Endometrium (tissue), 2 donors: ENCODE measurements at regions not wholly inside any gene's neighbourhood (a gene's known extent, or its start where the extent isn't known, plus 50 kb on each side); places are given as distances from the start of the nearest gene placed in this dataset.
"Not testable (repeated sequence)": the region's sequence is repeated elsewhere in the genome, so short reads cannot be mapped to it uniquely, and the experiment has no call there.

Experiments
- FAIRE-seq: peaks from 2 replicates; lab custom pipeline; 2012; peaks lifted over from hg19 to GRCh38; lab: Jason Lieb, UNC
- donor health status: control.
- donor health status: control.

GRCh38 chr5:13218518-13218917 lies 726.0 kb downstream of the DNAH5 start:
- no peak for FAIRE-seq

GRCh38 chr5:13217636-13218035 lies 726.9 kb downstream of the DNAH5 start:
- no peak for FAIRE-seq

- no peak for FAIRE-seq
These were observed 728.7 kb downstream of the DNAH5 start for GRCh38 chr5:13215806-13216205.

- no peak for FAIRE-seq
These were observed 729.1 kb downstream of the DNAH5 start for GRCh38 chr5:13215370-13215769.

- no peak for FAIRE-seq
These were observed 730.3 kb downstream of the DNAH5 start for GRCh38 chr5:13214182-13214581.

GRCh38 chr5:13212886-13213285 lies 731.6 kb downstream of the DNAH5 start:
- FAIRE-seq = no peak

- no peak for FAIRE-seq
These were observed 733.4 kb downstream of the DNAH5 start for GRCh38 chr5:13211064-13211463.

- FAIRE-seq = no peak
These were observed 737.4 kb downstream of the DNAH5 start for GRCh38 chr5:13207112-13207511.

GRCh38 chr5:13201022-13201421 lies 743.5 kb downstream of the DNAH5 start:
- no peak for FAIRE-seq

- FAIRE-seq = not testable (repeated sequence)
These were observed 746.3 kb downstream of the DNAH5 start for GRCh38 chr5:13198226-13198625.

- no peak for FAIRE-seq
These were observed 755.0 kb downstream of the DNAH5 start for GRCh38 chr5:13189532-13189931.

- no peak for FAIRE-seq
These were observed 756.1 kb downstream of the DNAH5 start for GRCh38 chr5:13188371-13188770.

GRCh38 chr5:13187186-13187585 lies 757.3 kb downstream of the DNAH5 start:
- no peak for FAIRE-seq

GRCh38 chr5:13186177-13186576 lies 758.3 kb downstream of the DNAH5 start:
- FAIRE-seq = no peak

GRCh38 chr5:13179407-13180087 lies 764.9 kb downstream of the DNAH5 start:
- FAIRE-seq = no peak

- no peak for FAIRE-seq
These were observed 800.9 kb downstream of the DNAH5 start for GRCh38 chr5:13143630-13144029.

GRCh38 chr5:13143214-13143613 lies 801.3 kb downstream of the DNAH5 start:
- FAIRE-seq = no peak

GRCh38 chr5:13133951-13134350 lies 810.5 kb downstream of the DNAH5 start:
- no peak for FAIRE-seq

GRCh38 chr5:13115476-13115875 lies 829.0 kb downstream of the DNAH5 start:
- FAIRE-seq = no peak

GRCh38 chr5:13108265-13108664 lies 836.2 kb downstream of the DNAH5 start:
- FAIRE-seq = no peak

GRCh38 chr5:13107537-13107936 lies 837.0 kb downstream of the DNAH5 start:
- FAIRE-seq = no peak

GRCh38 chr5:13081116-13081515 lies 863.4 kb downstream of the DNAH5 start:
- no peak for FAIRE-seq

- not testable (repeated sequence) for FAIRE-seq
These were observed 871.6 kb downstream of the DNAH5 start for GRCh38 chr5:13072936-13073335.

- FAIRE-seq = no peak
These were observed 881.4 kb downstream of the DNAH5 start for GRCh38 chr5:13063088-13063487.
